ENCODE measurements at regions not wholly inside any gene's neighbourhood (a gene's known extent, or its start where the extent isn't known, plus 50 kb on each side); places are given as distances from the start of the nearest gene placed in this dataset.

- no peak for DNase-seq
Measured at GRCh38 chr4:27187786-27188185, 327.1 kb downstream of the STIM2 start.

GRCh38 chr4:27189683-27190082, 329.0 kb downstream of the STIM2 start:
- DNase-seq: no peak

DNA sequence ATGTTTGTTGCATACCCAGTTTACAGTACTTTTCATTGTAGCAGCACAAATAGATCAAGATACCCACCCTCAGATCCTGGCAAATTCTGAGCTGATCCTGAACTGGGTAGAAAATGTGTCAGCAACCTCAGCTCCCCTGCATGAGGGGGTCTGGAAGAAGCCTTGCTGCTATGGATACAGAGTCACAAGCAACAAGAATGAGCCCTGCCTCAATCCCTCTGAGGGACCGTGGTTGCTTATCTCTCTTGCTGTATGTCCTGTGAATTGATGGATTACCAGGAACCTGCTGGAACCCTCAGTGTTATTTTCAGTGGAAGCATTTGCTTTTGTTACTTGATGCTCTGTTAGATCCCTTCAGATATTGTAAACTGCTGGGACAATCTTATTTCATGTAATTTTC, 331.0 kb downstream of the STIM2 start:
- DNase-seq: no peak

DNA sequence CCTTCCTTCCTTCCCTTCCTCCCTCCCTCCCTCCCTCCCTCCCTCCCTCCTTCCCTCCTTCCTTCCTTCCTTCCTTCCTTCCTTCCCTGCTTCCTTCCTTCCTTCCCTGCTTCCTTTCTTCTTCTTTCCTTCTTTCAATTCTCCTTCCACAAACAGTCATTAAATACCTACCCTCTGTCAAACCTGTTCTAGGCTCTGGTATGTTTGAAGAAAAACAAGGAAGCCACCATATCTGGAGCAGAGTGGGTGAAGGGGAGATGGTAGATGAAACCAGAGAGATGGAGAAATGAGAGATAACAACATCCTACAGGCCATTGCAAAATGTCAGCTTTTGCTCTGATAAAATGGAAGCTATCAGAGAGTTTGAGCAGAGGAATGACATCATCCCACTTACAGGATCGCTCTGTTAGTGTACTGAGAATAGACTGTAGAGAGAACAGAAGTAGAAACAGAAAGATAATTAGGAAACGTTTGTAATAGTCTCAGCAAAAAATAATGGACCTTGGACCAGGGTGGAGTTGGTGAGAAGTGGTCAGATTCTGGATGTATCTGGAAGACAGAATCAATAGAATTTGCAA, 334.0 kb downstream of the STIM2 start:
- DNase-seq: no peak

DNA sequence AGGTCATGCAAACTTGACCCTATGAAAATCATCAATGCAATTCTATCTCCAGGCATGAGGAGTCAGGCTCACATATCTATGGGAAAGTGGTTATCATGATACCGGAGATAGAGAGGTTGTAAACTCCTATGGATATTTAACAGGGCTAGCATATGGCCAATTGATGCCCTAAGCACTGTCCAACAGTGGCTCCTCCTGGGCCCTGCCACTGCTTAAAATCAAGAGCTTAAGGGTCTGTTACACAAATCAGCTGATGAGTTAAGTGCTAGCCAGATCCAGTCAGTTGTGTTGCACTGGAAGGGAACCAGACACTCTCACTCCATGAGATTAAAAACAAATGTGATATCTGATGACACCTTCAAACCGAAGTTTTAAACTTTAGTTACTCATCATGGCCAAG, 337.6 kb downstream of the STIM2 start:
- no peak for DNase-seq

- no peak for DNase-seq
Measured at GRCh38 chr4:27198971-27199370, 338.3 kb downstream of the STIM2 start.

GRCh38 chr4:27206009-27206408, 345.4 kb downstream of the STIM2 start:
- DNase-seq: no peak

DNA sequence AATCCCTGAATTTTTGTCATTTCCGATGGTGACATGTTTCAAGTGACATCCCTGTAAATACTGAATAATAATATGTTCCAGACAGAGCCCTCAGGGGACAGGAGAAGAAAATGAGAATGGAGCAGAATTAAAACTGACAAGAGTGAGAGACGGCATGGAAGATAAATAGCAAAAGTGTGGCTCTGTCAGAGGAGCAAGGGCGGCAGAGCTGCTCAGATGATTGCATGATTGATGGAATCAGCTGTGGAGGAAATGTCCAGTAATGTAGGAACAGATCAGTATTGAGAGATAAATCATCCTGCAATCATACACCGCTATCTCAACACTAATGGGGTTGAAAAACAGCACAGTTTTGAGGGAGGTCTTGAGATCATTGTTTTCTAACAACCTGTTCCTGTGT, 350.3 kb downstream of the STIM2 start:
- no peak for DNase-seq

GRCh38 chr4:27214010-27214409, 353.4 kb downstream of the STIM2 start:
- no peak for DNase-seq

DNA sequence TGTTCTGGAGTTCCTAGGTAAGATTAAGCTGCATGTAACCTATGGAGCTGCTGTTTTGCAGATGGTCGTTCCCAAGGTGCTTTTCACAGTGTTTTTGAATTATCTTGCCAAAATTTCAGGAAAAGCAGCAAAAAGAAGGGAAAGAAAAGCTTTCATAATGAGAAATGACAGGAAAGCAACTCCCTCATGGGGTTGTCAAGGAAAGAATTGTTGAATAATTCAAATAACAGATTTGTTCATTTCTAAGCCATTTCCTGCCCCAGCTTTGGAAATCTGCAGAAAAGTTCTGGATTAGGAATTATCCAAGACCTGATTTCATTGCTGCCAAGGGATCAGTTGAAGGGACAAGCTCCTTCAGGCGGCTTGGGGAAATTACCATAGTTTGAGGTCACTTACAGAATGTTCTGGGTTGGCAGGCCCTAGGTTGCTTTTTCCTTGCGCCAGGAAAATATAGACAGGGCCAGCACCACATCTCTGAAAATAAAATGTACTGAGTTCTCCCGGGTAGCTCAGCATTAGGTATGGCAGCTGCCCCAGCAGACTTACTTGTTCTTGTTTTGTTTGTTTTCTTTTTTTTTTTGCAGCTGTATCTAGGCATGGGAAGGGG, 354.7 kb downstream of the STIM2 start:
- DNase-seq: no peak

DNA sequence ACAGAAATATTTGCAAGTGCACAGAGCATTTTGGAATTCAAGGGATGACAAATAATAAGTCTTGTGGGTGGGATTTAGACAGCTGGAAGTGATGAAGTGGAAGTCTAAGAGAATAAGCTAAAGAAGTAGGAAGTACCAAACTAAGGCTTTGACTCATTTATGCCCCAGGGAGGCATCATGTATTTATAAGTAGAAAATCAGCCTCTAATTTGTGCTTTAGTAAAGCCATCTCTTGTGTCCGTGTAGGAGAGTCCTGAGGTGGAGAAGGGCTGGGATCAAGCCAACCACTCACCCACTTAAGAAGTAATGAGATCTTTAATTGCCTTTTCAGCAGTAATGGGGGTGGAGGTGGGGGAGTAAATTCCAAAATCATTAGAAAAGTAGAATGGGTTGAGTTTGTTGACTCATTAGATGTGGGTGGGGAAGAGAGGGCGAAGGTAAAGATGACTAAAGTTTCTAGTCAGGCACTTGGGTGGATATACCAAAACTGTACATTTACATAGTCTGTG, 356.7 kb downstream of the STIM2 start:
- DNase-seq: no peak

DNA sequence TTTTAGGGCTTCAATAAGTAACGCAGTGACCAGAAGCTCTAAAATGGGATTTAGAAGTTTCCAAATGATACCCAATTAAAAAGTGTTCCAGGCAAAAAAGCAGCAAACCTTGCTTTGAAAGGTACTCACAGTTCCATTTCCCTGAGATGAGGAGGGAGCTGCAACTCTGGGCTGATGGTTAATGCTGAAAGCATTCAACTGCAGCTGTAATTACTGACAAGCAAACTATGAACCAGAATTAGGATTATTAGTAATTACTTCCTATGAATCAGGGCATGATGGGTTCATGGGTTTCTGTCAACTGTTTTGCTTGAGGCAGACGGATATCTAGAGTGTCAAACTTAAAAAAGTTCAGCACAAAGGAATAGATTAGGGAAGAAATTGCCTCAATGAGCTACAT, 357.4 kb downstream of the STIM2 start:
- no peak for DNase-seq

GRCh38 chr4:27223326-27223725, 362.7 kb downstream of the STIM2 start:
- DNase-seq: no peak

DNA sequence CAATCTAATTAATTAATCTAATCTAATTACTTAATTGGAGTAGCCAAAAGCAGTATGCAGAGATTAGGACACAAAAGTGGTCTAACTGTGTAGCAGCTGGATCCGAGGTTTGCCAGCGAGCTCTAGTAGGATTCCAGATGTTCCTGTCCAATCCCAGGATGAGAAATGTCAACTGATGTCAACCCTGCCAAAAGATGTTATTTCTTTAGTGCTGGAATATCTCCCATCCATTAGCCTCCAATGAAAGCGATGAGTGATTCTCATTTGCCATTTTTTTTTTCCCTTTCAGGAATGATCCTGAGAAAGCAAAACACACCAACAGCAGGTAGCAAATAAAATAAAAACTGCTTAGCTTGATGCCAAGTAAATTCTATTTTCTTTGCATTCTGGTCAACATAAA, 372.9 kb downstream of the STIM2 start:
- DNase-seq: no peak

GRCh38 chr4:27234306-27234899, 373.8 kb downstream of the STIM2 start:
- no peak for DNase-seq

DNA sequence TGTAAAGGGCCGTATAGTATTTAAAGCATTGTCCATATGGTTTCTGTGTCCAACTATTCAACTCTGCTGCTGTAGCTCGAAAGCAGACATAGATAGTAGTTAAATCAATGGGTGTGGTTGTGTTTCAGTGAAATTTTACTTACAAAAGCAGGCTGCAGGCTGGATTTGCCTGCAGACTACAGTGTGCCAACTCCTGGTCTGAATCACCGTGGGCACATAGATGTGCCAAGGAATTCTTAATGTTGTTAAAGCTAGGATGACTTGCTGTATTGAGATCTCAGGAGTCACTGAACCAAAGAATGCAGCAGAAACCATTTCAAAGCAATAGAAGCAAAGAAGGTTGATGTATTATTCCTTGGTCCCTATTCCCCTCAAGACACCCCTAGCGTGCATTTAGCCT, 379.0 kb downstream of the STIM2 start:
- no peak for DNase-seq

- no peak for DNase-seq
Measured at GRCh38 chr4:27242217-27242616, 381.6 kb downstream of the STIM2 start.

DNA sequence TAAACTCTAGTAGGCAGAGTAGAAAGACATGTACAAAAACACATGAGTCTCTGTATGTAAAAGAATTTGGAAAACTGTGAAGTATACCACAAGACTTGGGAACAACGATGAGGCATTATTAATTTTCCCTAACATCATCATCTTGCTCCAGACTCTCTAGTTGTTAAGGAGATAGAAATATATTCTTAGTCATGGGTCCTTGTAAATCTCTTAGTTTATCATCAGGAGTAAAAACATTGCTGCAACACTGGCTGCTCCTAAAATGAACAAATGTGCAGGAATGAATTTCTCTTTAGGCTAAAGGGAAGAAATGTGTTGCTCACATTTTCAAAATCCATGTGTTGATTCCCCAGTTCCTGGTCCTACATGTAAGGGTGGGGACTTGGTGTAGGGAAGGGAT, 384.6 kb downstream of the STIM2 start:
- DNase-seq: no peak

DNA sequence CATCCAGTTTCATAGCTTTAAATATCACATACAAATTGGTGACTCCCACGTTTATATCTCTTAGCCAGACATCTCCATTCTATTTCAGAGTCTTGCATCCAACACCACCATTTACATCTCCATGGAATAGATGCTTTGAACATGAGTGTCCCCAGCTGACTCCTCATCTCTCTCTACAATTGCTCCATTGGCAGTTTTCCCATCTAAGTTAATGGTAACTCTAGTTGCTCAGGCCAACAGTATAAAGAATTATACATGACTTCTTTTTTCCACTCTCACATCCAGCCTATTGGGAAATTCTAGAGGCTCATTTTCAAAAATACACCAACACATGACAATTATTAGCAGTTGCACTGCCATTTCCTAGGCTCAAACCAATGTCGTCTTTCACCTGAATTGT, 388.2 kb downstream of the STIM2 start:
- DNase-seq: no peak

DNA sequence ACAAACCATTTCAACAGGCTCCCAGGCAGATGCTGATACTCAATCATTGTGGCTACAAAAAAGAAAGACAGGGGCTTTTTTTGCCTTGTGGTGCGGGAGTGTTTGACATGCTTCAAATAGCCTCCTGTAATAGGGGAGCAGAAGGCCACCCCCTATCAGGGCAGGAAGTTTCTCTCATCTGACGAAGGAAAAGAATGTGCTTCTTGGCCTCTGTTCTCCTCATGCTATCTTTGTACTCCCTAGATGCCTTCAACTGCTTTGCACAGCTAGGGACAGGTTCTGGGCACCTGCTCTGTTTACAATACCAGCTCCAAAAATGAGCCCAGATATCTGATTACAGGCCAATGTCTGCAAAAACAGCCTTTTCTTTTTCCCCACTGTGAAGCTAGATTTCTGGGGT, 391.1 kb downstream of the STIM2 start:
- no peak for DNase-seq

DNA sequence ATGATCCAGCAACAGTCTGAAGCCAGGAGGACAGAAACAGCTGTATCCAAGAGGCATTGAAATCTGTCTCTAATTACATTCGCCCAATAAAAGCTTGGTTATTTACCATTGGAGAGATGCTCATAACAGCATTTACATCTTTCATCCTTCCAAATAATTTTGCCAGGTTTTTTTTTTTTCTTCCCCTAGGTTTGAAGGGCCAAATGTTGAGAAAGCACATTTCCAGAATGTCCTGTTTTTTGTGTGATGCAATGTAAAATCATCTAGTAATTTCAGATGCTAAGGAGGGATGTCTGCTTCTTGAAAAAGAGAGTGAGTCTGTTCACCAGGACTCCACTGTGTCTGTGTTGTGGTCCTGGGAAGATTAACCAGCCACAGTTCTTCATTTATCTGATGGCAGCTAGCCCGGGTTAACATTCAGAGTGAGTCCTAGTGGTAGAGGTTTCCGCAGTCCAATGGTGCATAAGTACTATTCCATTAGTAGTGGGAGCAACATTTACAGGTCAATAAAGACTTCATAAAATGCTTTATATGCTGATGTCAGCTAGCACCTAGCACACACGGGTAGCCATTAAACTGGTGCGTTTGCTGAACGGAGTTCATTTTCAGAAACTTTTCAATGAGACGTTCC, 406.8 kb downstream of the STIM2 start:
- no peak for DNase-seq

- DNase-seq: no peak
Measured at GRCh38 chr4:27267970-27268355, 407.3 kb downstream of the STIM2 start.

DNA sequence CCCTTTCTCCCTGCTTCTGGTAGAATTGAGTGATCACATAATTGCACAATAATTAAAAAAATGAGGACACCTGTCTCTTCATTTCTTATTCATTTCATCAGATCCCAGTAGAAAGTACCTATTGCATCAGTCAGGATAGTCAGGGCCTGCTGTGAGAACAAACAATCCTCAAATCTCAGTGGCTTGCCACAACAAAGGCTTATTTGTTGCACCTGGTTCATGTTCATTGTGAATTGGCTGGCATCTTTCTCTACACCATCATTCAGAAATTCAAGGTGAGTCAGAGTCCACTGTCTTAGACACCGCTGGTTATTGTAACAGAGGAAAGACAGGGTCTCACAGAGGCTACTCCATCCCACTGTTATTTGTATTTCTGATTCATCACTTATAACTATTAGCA, 409.8 kb downstream of the STIM2 start:
- DNase-seq: no peak

DNA sequence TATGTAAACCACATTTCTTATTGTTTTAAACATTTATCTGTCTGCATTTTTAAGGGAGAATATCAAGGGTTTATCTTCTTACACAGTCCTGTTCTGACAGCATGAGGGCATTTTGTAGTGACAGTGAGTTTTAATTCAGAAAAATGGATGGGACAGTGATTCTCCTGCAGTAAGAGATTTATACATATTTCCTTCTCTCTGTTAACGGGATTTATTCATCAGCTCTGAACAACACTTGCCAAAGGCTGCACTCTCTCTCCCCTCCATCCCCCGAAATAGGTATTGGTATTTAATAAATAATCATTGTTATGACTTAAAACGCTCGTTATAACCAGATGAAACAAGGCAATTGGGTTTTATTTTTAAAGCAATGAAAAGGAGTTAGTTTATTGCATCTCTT, 410.9 kb downstream of the STIM2 start:
- no peak for DNase-seq

Data from activated naive CD4-positive, alpha-beta T cell treated with Interleukin-2 at 50 U/mL for 16 hours (primary cell).